ENCODE measurements at regions not wholly inside any gene's neighbourhood (a gene's known extent, or its start where the extent isn't known, plus 50 kb on each side); places are given as distances from the start of the nearest gene placed in this dataset.

DNA sequence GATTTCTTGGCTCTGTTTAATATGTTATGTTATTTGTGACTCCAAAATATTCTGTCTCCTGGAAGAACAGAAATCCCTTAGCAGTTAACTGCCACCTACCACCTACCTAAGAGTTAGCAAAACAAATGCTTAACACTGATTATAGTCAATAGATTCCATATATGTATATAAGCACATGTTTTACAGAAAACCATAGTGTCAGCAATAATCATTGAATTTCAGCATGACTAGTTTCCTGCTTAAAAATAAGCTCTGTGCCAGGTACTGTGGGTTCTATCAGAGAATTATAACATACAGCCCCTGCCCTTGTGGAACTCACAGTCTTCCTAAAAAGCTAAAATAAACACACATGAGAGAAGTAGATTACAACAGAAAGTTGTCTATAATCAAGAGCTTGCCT is 561.9 kb upstream of the CAMK1G start:
- no peak for FAIRE-seq
- no peak for TF ChIP-seq POLR2A (IDR thresholded peaks at IDR 0.05; ENCODE audit: low read depth, low read length)
- DNase-seq (ENCODE audit: insufficient read length, low spot score), result no peak

DNA sequence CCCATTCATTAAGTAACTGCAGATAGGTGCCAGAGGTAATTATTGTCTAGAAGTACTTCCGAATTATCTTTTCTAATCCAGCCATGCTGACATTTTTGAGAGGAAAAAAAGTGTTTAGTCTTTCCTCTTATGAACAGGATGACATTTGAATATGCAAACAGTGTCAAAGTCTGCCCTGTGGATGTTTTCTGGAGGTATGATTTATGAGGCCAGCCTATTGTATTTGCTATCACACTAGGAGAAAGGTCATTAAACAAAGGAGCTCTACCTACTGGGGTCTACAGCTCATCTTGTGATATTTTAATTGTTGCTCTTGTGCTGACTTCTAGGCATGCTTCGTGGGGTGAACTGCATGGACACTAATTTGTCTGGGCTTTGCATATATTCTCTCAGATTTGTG is 559.7 kb upstream of the CAMK1G start:
- FAIRE-seq (no peak), DNase-seq (ENCODE audit: insufficient read length, low spot score) (no peak)
- no peak for TF ChIP-seq POLR2A (IDR thresholded peaks at IDR 0.05; ENCODE audit: low read depth, low read length)

DNA sequence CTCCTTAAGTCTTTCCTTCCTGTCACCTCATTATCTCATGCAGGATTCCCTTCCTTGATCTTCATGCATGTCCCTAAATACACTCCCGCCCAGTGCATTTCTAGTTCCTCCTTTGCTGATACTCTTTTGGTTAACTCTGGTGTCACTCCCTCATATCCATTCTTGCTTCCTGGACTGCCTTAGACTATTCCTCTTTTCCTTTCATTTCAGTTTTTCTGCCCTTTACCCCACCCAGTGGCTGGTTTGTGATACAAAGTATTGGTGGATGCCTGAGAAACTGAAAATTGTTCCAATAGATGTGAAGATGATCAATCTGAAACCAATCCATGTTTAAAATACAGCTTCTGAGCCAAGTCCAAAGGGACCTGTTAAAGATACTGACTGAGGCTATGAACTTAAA is 553.8 kb upstream of the CAMK1G start:
- TF ChIP-seq POLR2A (IDR thresholded peaks at IDR 0.05; ENCODE audit: low read depth, low read length), result no peak
- DNase-seq (ENCODE audit: insufficient read length, low spot score) (no peak), FAIRE-seq (no peak)

DNA sequence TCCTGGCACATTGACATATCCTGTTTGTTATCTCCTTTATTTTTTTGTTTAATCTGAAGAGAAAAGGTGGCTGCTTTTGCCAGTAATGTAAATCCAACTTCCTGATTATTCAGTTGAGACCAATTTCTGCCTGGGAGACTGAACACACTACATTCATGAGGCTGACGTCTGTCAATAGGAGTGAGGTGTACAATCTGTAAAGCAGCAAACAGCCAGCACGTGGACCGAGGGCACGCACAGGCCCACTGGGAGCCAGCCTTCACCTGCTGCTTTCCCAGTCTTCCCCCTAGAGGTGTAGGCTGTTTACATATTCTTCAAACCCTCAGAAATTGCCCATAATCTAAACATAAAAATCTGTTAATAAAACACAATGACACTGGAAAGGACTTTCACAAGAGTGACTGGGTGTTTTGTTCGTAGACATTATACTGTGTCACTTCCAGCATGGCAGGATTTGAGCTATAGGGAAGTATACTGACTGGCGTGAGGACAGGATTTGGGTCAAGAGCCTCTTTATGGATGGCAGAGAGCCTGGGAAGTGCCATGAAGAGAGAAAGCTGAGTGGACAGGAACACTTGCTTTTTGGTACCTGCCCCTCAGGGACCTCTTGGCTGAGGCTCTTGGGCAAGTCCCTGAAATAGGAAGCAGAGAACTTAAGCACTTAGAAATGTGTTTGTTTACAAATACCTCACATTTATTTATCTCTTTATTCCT is 552.9 kb upstream of the CAMK1G start:
- FAIRE-seq, result no peak
- TF ChIP-seq POLR2A (IDR thresholded peaks at IDR 0.05; ENCODE audit: low read depth, low read length), result no peak
- no peak for DNase-seq (ENCODE audit: insufficient read length, low spot score)

DNA sequence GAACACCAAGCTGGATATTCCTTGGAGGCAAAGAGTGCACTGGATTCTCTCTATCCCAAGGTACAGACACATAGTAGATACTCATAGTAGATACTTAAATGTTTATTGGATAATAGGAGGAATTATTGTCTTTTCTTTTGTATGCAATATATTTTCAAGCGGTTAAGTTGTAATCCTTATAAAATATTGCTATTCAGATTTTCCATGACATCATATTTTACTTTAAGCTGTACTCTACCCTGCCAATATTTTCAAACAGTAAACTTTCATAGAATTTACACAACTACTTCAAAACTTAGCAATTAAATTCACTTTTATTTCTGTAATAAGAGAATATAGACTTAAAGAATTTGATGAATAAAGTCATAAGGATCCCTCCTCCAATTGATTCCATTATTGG is 546.5 kb upstream of the CAMK1G start:
- no peak for TF ChIP-seq POLR2A (IDR thresholded peaks at IDR 0.05; ENCODE audit: low read depth, low read length)
- FAIRE-seq, result no peak
- no peak for DNase-seq (ENCODE audit: insufficient read length, low spot score)

DNA sequence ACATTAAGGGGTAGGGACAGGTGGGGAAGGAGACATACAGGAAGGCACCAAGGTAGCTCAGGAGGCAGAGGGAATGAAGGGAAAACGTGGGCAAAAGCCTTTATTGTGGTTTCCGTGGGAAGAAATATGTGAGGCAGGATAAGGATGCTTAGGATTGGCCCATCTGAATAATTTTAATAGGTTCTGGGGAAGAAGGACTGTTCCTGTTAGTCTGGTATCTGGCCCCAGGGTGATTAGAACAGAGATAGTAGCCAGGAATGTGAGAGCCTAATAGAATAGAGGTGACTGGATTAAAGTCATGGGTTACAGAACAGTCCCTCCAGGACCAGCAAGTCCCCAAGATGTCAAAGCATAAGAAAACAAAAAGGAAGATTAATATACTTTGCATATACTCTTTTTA is 545.2 kb upstream of the CAMK1G start:
- FAIRE-seq (no peak), DNase-seq (ENCODE audit: insufficient read length, low spot score) (no peak)
- no peak for TF ChIP-seq POLR2A (IDR thresholded peaks at IDR 0.05; ENCODE audit: low read depth, low read length)

DNA sequence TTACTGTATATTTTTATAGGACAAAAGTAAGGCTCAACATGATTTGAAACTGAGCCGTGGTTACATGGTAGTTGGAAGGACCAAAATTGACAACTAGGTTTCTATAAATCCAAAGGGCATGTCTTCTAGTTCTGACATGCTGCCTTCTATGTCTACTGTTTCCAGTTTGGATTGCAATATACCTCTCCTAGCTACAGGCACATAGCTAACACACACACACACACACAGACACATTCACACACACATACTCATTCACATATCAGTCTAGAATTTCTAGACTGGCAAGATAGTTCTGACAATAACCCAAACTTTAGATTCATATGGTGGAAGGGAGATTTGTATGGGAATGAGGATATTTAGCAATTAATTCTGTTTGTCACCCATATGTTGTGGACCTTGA is 544.8 kb upstream of the CAMK1G start:
- no peak for FAIRE-seq
- DNase-seq (ENCODE audit: insufficient read length, low spot score), result no peak
- no peak for TF ChIP-seq POLR2A (IDR thresholded peaks at IDR 0.05; ENCODE audit: low read depth, low read length)

DNA sequence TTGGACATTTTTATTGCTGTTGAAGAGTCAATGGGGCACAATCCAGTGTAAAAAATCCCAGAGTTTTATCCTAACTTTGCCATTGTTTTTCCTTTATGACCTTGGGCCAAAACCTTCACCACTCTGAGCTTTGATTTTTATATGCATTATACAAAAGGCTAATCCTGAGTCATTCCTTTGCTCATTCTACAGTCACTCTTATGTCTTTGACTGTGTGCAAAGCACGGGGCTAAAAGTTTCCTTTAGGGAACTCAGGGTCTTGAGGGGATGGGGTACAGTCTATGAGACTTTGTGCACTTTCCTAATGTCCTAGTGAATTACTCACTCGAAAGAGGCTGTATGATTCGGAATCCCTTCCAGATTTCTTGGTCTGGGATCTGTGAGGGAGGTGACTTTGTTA is 543.2 kb upstream of the CAMK1G start:
- no peak for DNase-seq (ENCODE audit: insufficient read length, low spot score)
- no peak for TF ChIP-seq POLR2A (IDR thresholded peaks at IDR 0.05; ENCODE audit: low read depth, low read length)
- FAIRE-seq, result no peak

DNA sequence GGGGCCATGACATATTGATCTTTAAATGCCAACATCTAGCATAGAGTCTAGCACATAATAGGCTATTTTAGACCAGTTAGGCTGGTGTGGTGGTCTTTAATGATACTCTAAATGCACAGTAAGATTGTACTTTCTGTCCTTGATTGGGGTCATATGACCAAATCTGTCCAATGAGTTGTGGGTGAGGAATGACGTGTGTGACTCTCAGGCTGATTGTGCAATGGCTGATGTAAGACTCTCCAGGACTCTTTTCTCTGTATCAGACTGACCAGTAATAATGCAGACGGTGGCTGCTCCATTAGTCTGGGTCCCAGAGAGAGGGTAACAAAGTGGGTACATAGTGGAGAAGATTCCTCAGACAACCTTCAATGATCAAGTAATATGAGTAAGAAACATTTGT is 541.6 kb upstream of the CAMK1G start:
- DNase-seq (ENCODE audit: insufficient read length, low spot score), result no peak
- TF ChIP-seq POLR2A (IDR thresholded peaks at IDR 0.05; ENCODE audit: low read depth, low read length), result no peak
- no peak for FAIRE-seq

DNA sequence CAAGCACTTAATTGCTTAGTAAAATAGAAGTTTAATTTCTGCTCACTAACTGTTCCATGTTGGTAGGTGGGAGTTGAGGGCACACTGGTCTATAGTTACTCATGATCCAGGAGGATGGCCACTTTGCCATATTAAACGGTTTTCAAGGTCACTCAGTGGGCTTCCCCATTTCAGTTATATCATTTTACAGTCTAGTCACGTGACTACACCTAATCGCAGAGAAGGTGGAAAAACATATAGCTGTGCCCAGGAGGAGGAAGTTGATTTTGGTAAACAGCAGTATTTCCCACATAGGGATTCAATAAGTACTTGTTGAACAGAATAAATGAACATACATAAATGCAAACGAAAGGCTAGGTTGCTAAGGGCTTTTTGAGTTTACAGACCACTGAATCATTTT is 541.1 kb upstream of the CAMK1G start:
- DNase-seq (ENCODE audit: insufficient read length, low spot score) (no peak), FAIRE-seq (no peak)
- no peak for TF ChIP-seq POLR2A (IDR thresholded peaks at IDR 0.05; ENCODE audit: low read depth, low read length)

DNA sequence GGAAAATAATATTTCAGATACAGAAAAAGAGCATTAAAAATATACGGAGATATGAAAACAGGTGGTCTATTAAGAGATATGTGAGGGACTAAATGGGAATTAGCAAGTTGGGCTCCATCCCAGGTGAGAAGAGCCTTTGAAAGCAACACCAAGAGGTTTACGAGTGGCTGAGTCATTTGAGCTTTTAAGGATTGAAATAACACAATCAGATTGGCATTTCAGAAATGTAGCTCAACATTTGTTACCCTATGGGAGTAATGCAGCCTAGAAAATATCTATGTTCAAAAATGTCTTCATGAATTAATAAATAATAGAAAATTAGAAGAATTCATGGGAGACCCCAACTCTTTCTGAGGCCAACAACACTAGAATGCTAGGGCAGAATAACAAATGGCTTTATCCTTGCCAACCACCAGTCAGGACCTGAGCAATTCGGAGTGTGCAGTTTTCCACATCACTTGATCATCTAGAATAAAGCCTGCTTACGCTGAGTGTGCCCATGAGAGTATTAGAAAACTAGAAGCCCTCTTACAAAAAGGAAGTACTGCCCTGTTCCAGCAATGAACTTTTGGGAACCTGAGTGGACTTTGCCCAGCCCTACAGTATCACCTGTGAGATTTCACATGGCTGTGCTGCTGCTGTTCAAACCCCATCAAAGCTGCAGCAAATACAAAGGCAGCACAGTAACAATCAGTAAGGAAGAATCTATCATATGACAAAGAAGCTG is 538.0 kb upstream of the CAMK1G start:
- FAIRE-seq, result no peak
- no peak for TF ChIP-seq POLR2A (IDR thresholded peaks at IDR 0.05; ENCODE audit: low read depth, low read length)
- DNase-seq (ENCODE audit: insufficient read length, low spot score), result no peak

DNA sequence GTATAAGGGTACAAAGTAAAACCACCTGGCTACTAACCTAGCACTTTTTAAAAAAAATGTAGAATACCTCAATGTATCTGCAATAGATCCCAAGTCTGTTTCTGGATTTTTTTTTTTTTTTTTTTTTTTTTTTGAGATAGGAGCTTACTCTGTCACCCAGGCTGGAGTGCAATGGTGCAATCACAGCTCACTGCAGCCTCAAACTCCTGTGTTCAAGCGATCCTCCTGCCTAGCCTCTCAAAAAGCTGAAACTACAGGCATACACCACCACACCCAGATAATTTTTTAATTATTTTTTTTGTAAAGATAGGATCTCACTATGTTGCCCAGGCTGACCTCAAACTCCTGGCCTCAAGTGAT is 537.5 kb upstream of the CAMK1G start:
- FAIRE-seq, result no peak
- no peak for TF ChIP-seq POLR2A (IDR thresholded peaks at IDR 0.05; ENCODE audit: low read depth, low read length)
- no peak for DNase-seq (ENCODE audit: insufficient read length, low spot score)

DNA sequence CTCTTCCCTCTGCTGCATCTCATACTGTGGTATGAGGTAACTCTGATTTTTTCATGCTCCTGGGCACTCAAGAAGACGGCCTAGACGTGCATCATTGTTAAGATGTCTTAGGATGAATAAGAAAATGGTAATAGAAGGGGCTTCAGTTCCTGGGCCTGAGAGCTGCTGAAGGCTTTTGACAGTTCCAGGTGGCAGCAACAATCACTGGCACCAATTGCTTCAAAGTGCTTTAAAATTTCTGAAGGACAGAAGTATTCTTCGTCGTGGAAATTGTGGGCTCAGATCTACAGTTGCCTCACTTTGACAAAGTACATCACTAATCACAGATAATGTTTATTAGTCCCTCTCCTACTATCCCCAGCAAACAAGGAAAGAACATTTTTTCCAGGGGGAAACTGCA is 536.6 kb upstream of the CAMK1G start:
- no peak for DNase-seq (ENCODE audit: insufficient read length, low spot score)
- no peak for TF ChIP-seq POLR2A (IDR thresholded peaks at IDR 0.05; ENCODE audit: low read depth, low read length)
- FAIRE-seq, result no peak

DNA sequence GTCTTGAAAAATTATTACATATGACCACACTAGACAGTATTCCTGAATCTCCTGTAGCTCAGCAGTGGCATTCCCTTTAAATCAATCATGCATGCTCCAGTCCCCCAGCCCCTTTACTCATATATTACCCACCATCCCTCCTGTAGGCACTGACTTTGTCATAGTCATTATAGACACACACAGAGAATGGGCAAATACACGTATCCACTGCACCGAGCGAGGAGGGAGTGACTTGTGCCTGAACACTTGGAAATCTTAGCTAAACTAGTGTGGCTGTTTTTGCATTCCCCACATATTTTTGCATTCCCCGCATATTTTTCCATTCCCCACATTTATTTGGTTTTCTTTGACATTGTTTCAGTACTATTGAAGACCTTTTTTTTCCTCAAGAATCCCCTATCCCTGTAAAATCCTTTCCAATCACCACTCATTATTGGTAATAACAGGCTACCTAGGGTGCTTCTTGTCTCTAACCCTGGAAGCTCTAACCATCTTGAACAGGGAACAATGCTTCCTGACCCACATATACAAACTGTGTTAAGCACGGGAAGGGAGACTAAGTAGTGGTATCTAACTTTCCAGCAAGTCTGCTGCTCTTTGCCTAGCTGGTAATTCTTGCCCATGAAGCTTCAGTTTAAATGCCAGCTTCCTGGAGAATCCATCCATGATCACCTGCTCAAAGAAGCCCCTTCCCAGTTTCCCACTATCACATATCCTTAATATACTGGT is 534.4 kb upstream of the CAMK1G start:
- DNase-seq (ENCODE audit: insufficient read length, low spot score) (peak; percentile 24), FAIRE-seq (peak; percentile 50)
- no peak for TF ChIP-seq POLR2A (IDR thresholded peaks at IDR 0.05; ENCODE audit: low read depth, low read length)

DNA sequence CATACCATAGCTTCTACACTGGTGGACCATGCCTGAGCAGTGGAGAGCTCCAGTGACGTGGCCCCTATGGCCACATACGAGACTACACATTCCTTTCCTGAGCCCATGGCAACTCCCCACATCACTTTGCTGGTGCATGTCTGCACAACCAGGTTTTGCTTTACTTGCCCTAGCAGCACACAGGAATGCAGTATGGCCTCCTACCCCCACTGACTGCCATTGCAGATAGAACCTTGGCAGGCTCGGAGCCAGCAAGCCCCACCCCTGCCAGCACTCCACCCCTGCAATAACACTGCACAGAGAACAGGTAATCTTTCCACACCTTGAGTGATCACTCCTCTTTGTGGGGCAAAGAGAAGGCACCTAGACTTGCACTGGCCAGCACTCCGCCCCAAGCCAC is 531.9 kb upstream of the CAMK1G start:
- DNase-seq (ENCODE audit: insufficient read length, low spot score) (no peak), FAIRE-seq (no peak)
- no peak for TF ChIP-seq POLR2A (IDR thresholded peaks at IDR 0.05; ENCODE audit: low read depth, low read length)
